ENCODE measurements at regions not wholly inside any gene's neighbourhood (a gene's known extent, or its start where the extent isn't known, plus 50 kb on each side); places are given as distances from the start of the nearest gene placed in this dataset.

DNA sequence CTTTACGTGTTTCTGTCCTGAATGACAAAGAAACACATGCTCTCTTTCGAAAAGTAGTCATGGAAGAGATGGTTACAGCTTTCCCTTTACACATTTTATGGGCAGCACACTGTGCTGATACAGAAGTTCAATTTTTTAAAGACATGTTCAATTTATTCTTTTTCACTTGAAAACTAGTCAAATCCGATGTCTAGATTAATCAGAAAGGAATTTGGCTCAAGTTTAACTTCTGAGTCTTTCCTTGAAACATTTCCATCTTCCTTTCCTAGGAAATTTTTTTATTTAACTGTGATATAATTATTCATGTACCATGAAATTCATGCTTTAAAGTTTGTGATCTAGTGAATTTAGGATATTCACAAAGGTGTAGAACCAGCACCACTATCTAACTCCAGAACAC is 360.1 kb downstream of the TNS3 start:
- no peak for DNase-seq (ENCODE audit: low spot score)

DNA sequence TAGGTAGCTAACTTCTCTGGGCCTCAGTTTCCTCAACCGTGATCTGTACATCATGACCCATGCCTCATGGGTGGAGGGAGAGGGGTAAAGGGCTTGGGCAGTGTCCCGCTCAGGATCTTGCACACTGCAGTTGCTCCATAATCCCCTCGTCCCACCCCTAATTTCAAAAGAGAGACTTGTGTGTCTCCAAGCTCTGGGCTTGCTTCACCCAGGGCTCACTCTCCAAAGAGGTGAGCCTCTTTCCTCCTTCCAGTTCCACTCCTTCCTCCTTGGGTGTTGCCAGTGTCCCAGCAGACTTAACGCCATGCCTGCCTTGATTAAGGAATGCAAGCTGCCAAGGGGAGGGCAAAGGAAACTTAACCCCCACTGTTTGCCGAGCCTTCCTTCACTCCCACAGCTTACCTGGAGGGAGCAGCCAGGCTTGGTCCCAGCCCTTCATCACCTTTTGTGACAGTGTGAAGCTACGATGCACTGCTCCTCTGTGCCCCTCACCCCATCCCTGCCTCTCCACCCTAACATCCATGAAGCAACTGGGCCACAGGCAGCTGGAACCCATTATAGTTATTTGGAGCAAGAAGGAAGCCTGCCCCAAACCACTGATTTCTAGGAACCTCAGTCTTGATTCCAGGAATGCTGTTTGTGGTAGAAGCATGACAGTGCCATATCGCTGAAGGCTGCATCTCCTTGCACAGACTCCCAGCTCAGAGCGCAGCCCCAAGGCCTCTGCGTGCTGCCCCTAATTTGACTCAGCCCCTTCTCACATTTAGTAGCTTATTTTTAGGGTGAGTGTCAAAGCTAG is 363.3 kb downstream of the TNS3 start:
- no peak for DNase-seq (ENCODE audit: low spot score)

DNA sequence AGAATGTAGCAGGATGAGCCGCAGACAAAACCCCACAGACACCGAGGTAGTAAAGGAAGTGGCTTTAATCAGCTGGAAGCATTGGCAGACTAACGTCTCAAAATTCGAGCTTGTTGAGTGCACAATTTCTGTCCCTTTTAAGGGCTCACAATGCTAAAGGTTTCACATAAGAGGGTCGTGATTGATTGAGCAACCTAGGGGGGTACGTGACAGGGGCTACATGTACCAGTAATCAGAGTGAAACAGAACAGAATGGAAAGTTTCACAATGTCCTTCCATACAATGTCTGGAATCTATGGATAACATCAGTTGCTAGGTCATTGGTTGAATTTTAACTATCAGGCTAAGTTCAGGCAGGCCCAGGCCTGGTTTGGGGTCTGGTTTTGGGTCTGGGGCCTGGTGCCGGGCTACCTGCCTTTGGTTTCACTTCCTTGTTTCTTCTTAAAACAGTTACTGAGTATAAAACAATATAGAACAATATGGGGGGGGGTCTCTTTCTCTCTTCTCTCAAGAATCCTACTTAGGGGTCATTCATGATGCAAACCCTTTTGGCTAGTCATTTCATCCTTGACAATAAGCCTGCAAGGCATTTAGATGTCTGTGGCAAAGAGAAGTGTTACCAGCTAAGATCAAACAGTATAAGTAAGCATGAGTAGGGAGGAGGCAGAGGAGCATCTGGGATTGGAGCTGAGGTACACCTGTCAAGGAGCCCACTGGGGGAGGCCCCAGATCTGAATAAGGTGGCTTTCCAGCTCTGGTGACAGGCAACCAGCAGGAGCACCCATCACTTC is 364.1 kb downstream of the TNS3 start:
- DNase-seq (ENCODE audit: low spot score) = no peak

DNA sequence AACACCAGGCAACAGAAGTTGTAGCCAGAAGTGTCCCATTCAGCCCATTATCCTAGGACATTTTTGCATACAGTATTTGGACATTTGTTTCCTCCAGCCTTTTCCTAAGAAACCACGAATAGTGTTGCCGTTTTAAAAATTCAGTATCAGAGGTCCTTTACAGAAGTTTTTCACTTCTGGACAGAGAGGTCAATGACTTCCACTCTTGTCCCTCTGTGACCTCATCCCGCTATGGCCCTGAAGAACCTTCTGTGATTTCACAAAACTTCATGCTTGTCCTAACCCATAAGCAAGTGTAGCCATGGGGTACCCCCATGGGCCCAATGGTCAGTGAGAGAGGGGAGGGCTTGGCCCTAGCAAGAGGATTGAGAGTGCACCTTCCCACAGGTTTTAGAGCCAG is 364.8 kb downstream of the TNS3 start:
- no peak for DNase-seq (ENCODE audit: low spot score)

DNA sequence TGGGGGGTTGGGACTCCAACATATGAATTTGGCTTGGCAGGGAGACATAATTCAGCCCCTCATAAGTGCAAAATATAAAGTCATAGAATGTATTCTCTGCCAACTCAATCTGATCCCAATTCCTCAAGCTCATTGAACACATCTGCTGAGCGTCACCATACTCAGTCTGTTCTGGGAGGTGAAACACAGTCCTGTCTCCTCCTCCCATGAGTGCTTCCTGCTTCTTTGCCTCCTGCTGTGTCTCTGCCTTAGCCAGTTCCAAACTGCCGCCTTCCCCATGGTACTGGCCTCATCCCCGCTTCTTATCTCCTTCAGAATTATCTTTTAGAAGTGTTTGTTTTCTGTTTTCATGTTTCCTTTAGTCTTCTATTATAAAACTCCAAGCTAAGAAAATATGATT is 365.5 kb downstream of the TNS3 start:
- DNase-seq (ENCODE audit: low spot score) = no peak

DNA sequence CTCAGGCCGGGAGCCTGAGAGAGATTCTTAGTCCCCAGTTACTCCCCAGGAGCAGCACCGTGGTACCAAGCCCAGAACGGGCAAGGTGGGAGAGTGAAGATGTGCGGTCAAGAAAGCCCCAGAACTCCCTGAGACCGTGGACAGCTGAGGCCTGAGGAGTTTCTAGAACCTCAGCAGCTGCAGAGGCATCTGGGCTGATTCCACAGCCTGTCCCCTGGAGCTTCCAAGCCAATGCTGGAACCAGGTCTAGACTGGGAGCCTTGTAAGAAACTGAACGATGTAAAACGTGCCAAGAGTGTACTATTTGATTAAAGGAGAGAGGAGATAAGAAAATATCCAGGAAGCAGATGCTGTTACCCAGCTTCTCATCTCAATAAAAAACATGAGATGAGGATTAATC is 366.3 kb downstream of the TNS3 start:
- DNase-seq (ENCODE audit: low spot score) = no peak

DNA sequence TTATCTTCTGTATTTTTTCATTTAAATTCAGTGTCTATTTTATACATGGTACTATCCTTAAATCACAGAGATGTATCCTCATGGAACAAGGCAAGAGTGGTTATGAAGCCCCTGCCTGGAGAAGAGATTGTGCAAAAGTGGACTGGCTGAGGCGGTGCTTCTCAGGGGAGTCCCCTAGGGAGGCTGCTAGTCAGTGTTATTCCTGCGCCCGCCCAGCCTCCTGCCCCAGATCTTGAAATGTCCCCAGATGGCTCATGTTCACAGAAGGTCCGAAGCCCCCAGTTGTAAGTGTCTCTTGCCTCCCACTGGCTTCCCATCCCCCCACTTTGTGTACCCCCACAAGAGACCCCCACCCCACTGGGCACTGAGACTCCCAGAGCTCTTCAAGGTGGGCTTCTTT is 366.9 kb downstream of the TNS3 start:
- DNase-seq (ENCODE audit: low spot score) = no peak

- DNase-seq (ENCODE audit: low spot score) = no peak
These were observed 368.6 kb downstream of the TNS3 start for GRCh38 chr7:47213276-47213675.

- no peak for DNase-seq (ENCODE audit: low spot score)
These were observed 370.4 kb downstream of the TNS3 start for GRCh38 chr7:47211519-47211973.

- no peak for DNase-seq (ENCODE audit: low spot score)
These were observed 371.5 kb downstream of the TNS3 start for GRCh38 chr7:47210281-47210854.

- DNase-seq (ENCODE audit: low spot score) = no peak
These were observed 374.0 kb downstream of the TNS3 start for GRCh38 chr7:47207956-47208355.

GRCh38 chr7:47204709-47205108 is 377.2 kb downstream of the TNS3 start:
- no peak for DNase-seq (ENCODE audit: low spot score)

DNA sequence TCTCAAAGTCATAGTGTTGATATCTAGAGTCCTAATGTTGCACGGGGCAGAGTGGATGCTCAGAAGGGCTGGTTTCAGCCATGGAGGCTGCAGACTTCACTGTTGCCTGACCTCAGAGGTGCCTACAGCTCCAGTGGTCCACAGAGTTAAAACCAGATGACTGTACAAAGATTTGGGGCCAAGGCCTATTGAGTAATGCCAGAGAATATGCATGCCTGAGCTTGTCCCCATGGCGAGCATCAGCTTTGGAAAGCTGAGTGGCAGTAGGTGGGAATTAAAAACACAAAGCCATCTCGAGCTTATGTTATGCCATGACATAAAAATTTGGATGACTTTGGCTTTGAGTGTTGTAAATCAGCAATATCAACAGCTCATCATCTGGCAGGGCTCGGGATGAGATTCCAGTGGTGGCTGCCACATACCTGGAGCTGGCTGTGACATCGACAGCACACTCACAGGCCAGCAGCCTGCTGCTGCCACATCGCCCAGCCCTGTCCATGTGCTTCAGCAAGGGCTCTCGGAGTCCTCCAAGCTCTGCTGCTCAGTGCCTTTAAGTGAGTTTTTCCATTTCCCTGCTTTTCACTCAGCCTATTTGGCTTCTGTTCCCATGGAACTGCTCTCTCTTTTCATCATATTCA is 379.6 kb downstream of the TNS3 start:
- no peak for DNase-seq (ENCODE audit: low spot score)

DNA sequence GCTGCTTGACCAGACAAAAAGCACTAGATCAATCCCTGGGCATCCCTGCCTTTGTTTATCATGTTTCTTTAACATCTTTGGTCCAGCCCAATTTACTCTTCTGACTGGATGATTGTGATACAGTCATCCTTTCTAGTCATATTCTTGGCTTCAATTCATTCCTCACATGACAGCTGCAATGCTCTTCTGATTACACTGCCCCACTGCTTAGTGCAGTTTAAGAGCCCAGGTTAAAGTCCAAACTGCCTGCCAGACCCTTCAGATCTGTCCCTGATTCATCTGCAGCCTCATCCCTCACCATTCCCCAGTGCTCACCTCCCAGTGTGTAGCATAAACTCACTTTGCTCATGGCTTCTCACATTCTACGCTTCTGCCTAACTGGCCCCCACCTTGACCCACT is 383.8 kb downstream of the TNS3 start:
- DNase-seq (ENCODE audit: low spot score) = peak; percentile 42

DNA sequence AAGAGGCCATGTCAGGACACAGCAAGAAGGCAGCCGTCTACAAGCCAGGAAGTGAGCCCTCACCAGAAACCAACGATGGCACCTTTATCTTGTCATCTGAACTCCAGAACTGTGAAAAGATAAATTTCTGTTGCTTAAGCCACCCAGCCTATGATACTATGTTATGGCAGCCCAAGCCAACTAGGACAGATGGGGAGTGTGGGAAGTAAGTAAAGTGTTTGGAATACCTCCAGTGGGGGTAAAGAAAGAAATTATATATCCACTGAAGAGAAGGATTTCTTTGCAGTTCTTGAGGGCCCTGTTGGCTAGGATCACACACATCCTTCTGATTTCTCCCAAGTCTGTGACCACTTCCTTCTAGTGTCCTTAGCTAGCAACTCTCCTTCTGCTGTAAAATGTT is 384.4 kb downstream of the TNS3 start:
- no peak for DNase-seq (ENCODE audit: low spot score)

- no peak for DNase-seq (ENCODE audit: low spot score)
These were observed 385.2 kb downstream of the TNS3 start for GRCh38 chr7:47196737-47197136.

DNA sequence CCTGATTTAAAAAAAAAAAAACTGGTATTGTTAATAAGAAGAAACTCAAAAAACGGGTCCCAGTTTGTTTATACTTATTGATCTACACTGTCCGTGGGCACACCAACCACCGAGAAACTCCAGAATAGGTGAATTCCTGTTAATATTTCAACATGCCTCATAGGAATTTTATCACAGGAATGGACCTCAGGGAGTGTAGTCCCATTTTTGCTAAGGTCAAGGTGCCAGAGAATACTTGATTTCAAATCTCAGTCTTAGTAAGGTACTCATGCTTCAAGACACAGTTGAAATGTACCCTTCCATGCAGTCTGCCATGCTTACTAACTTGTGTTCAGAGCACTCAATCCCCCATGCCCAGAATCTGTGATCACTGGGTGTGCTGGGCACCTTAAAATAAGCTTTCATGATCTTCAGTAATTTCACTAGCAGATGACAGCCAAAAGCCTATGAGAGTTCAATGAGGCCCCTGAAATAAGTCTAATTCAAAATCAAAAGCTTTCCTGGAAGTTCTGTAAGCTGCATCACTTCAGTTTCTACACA is 385.7 kb downstream of the TNS3 start:
- no peak for DNase-seq (ENCODE audit: low spot score)

DNA sequence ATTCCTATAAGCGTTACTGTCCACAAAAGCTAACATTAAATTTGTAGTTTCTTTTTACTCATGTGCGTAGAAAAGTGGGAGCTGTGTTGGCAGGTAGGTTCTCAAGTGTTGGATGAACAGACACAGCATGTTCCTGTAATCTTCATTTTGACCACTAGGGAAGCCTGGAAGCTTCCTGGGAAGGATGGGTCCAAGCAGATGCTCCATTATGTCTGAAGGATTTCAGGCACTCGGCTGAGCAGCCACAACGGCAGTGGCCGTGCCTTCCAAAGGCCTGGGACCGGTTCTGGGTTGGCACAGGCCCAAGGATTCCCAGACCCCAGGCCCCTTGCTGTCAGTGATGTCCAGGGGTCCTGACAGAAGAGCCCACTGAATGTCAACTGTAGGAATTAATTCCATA is 386.3 kb downstream of the TNS3 start:
- DNase-seq (ENCODE audit: low spot score) = peak; percentile 13

DNA sequence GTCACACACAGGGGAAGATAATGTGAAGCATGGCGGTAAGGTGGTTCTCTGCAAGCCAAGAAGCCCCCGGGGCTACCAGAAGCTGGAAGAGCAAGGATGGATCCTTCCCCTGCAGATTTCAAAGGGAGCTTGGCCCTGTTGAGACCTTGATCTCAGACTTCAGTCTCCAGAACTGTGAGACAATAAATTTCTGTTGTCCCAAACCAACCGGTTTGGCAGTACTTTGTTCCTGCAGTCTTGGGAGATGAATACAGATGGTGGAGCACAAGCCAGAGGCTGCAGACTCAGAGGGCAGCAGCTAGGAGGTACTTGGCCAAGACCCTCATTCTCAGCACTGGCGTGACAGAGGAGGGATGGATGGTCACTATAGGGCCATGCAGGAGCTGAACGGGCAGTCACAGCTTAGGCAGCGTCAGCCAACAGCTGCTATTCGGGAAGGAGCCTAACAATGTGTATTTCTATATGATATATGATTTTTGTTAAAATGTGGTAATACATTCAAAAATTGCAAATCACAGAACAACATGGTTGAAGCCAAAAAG is 387.3 kb downstream of the TNS3 start:
- DNase-seq (ENCODE audit: low spot score) = no peak

DNA sequence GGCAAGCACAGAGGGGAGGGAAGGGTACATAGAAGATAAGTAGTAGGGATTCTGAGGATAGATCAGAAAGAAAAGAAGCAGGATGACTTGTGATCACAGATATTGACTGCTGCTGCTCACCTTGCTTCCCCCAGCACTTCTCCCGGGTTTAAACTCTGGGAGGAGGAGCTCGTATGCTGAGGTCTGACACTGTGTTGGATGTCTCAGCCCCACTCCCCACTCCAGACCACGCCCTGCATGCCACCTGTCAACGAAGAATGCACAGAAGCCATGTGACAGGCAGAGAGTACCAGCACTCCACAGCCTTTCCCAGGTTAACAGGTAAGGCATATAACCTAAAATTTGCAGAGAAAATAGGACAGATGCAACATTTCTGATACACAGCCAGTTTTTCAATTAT is 388.9 kb downstream of the TNS3 start:
- no peak for DNase-seq (ENCODE audit: low spot score)

DNA sequence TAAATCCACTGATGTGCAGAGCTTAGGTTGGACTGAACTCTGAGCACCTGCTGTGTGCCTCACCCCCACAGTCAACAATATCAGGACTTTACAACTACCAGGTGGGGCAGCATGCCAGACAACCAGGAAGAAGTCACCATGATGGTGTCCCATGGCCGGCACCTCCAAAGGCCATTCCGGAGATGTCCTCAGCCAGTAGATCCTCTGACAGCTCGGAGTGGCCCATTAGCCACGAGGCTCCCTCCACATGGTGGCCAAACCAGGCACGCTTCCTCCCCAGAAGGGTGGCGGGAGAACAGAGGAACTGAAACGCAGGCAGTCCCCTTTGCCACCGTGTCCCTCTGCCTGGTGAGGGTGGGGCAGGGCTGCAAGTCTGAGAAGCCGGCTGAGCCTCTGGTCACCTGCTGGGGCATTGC is 390.0 kb downstream of the TNS3 start:
- DNase-seq (ENCODE audit: low spot score) = no peak

- DNase-seq (ENCODE audit: low spot score) = no peak
These were observed 390.6 kb downstream of the TNS3 start for GRCh38 chr7:47191316-47191715.

All from kidney tubule cell (primary cell).